PC-3 (cell line): ENCODE measurements at regions not wholly inside any gene's neighbourhood (a gene's known extent, or its start where the extent isn't known, plus 50 kb on each side); places are given as distances from the start of the nearest gene placed in this dataset.

ENCODE experiments used
- ATAC-seq: fragments of 200-7000 bp; cut with Tn5 transposase; 2 replicates; pipeline ENCODE4 v1.9.1; 2020; ENCODE audit warnings: mild to moderate bottlenecking, moderate library complexity
- BruUV-seq: library from RNA; stranded (reverse); fragments of 400-500 nt; replicated peaks from 2 replicates; lab custom pipeline; 2021; lab: Mats Ljungman, UMichigan
- CTCF ChIA-PET: fragments of 300-600 bp; sonication (Branson Sonifier 250); formaldehyde crosslinking; loops from one replicate; lab custom pipeline; 2022; ENCODE audit warnings: antibody characterized with exemption; lab: Charles Lee
- POLR2A ChIA-PET: fragments of 300-600 bp; sonication (Branson Sonifier 250); formaldehyde crosslinking; loops from one replicate; lab custom pipeline; 2022; ENCODE audit warnings: antibody characterized with exemption; ENCODE audit not compliant: unreplicated experiment; lab: Charles Lee
- DNase-seq: peaks from one replicate; pipeline ENCODE4 v3.0.0-alpha.2; 2015
- H2AFZ ChIP-seq: fragments of 300-600 bp; sonication (generic); 2 replicates; pipeline ENCODE4 v1.6.0; 2016; ENCODE audit warnings: antibody characterized with exemption, low read length
- H3F3A ChIP-seq: fragments of 300-600 bp; sonication (generic); one replicate; pipeline ENCODE4 v1.6.0; 2017; ENCODE audit warnings: antibody characterized with exemption, low read length, control low read depth, mild to moderate bottlenecking; ENCODE audit not compliant: unreplicated experiment
- H3K27ac ChIP-seq: fragments of 300-600 bp; sonication (generic); 2 replicates; pipeline ENCODE4 v1.5.1; 2016; ENCODE audit warnings: mild to moderate bottlenecking, low read length
- H3K27me3 ChIP-seq: fragments of 300-600 bp; sonication (generic); 2 replicates; pipeline ENCODE4 v1.6.1; 2016; ENCODE audit warnings: low read length, mixed read lengths
- H3K36me3 ChIP-seq: fragments of 300-600 bp; sonication (generic); 2 replicates; pipeline ENCODE4 v1.6.1; 2016; ENCODE audit warnings: low read depth, mixed run types, low read length, mixed read lengths
- H3K4me1 ChIP-seq: fragments of 300-600 bp; sonication (generic); 2 replicates; pipeline ENCODE4 v1.5.1; 2016; ENCODE audit warnings: low read length; ENCODE audit not compliant: insufficient read depth
- H3K4me2 ChIP-seq: fragments of 300-600 bp; sonication (generic); 2 replicates; pipeline ENCODE4 v1.6.0; 2016; ENCODE audit warnings: low read length
- H3K4me3 ChIP-seq: fragments of 300-600 bp; sonication (generic); 2 replicates; pipeline ENCODE4 v1.5.1; 2016; ENCODE audit warnings: mild to moderate bottlenecking, low read length, mixed read lengths
- H3K79me2 ChIP-seq: fragments of 300-600 bp; sonication (generic); 2 replicates; pipeline ENCODE4 v1.6.1; 2017; ENCODE audit warnings: low read length, mixed read lengths
- H3K9ac ChIP-seq: fragments of 300-600 bp; sonication (generic); 2 replicates; pipeline ENCODE4 v1.6.0; 2016; ENCODE audit warnings: mild to moderate bottlenecking, low read length
- H3K9me2 ChIP-seq: fragments of 300-600 bp; sonication (generic); replicated peaks from 2 replicates; pipeline ENCODE4 v1.6.1; 2016; ENCODE audit warnings: mixed run types, low read length, mixed read lengths
- H3K9me3 ChIP-seq: fragments of 300-600 bp; sonication (generic); 2 replicates; pipeline ENCODE4 v1.6.1; 2016; ENCODE audit warnings: low read length, mixed read lengths
- H4K20me1 ChIP-seq: fragments of 300-600 bp; sonication (generic); 2 replicates; pipeline ENCODE4 v1.6.1; 2016; ENCODE audit warnings: low read length, mixed read lengths
- CTCF ChIP-seq: fragments of 300-600 bp; sonication (generic); conservative IDR thresholded peaks from 2 replicates; pipeline ENCODE4 v1.5.1; 2017; ENCODE audit warnings: antibody characterized with exemption, low read depth, mild to moderate bottlenecking, low read length
- EZH2 ChIP-seq: fragments of 300-600 bp; sonication (generic); IDR thresholded peaks from one replicate; pipeline ENCODE4 v1.6.1; 2017; ENCODE audit warnings: antibody characterized with exemption, mild to moderate bottlenecking, low read length; ENCODE audit not compliant: unreplicated experiment
- EZH2phosphoT487 ChIP-seq: fragments of 300-600 bp; sonication (generic); IDR thresholded peaks from 2 replicates; pipeline ENCODE4 v1.6.1; 2018; ENCODE audit warnings: mild to moderate bottlenecking, antibody characterized with exemption, low read length, borderline replicate concordance
- intact Hi-C: fragments of 100-400 bp; cut with micrococcal nuclease; formaldehyde crosslinking; loops from 2 replicates; pipeline ENCODE4 v1.9.0; 2023

GRCh38 chr2:8480915-8481314 lies 200.9 kb upstream of the ID2 start:
- TF ChIP-seq EZH2phosphoT487 (no peak), CTCF (no peak), EZH2 (no peak)
- H3K27ac ChIP-seq = no peak overlapping the region
- H4K20me1 ChIP-seq = no peaks in the 10 kb centered on the region
- no peak overlapping the region for H3K9ac ChIP-seq
- intact Hi-C loops = no loop called here
- H3K9me3 ChIP-seq = no peaks in the 10 kb centered on the region
- H3K36me3 ChIP-seq = no peaks in the 10 kb centered on the region
- H3K79me2 ChIP-seq = no peaks in the 10 kb centered on the region
- CTCF ChIA-PET = no interaction called here
- POLR2A ChIA-PET = no interaction called here
- no peak overlapping the region for H3K4me3 ChIP-seq
- H2AFZ ChIP-seq = no peak overlapping the region
- DNase-seq = no peak
- no TSS peak for BruUV-seq
- H3K4me1 ChIP-seq = peaks cover 22% of the 10 kb centered on the region
- no peaks in the 10 kb centered on the region for H3F3A ChIP-seq
- H3K27me3 ChIP-seq = no peaks in the 10 kb centered on the region
- ATAC-seq = no peak
- H3K9me2 ChIP-seq = no peaks in the 10 kb centered on the region
- H3K4me2 ChIP-seq = no peak overlapping the region

DNA sequence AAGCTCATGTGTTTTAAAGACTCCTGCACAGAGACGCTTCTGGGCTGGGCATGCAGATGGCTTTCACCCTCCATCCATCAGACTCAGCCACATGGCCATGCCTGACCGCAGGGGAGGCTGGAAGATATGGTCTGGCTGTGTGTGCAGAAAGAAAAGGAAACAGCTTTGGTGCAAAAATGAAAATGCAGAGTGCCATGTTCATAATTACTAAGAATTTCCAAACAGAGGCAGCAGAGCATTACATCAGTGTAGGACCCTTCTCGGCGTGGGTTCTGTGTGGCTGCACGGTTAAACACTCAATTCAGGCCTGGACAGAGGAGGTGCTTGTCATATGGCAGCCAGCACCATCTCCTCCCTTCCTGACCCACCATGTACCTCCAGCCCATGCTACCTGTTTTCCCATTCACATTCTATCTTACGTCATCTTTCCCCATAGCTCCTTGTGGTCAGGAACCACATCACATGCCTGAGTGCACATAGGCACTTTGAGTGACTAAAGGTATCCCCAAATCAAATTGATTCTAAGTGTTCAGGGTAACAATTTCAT lies 200.3 kb upstream of the ID2 start:
- no TSS peak for BruUV-seq
- intact Hi-C loops = no loop called here
- no peak overlapping the region for H3K27ac ChIP-seq
- H3K36me3 ChIP-seq = no peaks in the 10 kb centered on the region
- peak; percentile 16 for DNase-seq
- H2AFZ ChIP-seq = no peak overlapping the region
- H4K20me1 ChIP-seq = no peaks in the 10 kb centered on the region
- H3K27me3 ChIP-seq = no peaks in the 10 kb centered on the region
- no peaks in the 10 kb centered on the region for H3K9me3 ChIP-seq
- TF ChIP-seq EZH2phosphoT487 (no peak), CTCF (no peak)
- no peak overlapping the region for H3K4me3 ChIP-seq
- no peak for ATAC-seq
- H3K4me1 ChIP-seq = peaks cover 16% of the 10 kb centered on the region
- H3K9ac ChIP-seq = no peak overlapping the region
- H3K79me2 ChIP-seq = no peaks in the 10 kb centered on the region
- H3K4me2 ChIP-seq = no peak overlapping the region
- POLR2A ChIA-PET = no interaction called here
- H3K9me2 ChIP-seq = no peaks in the 10 kb centered on the region
- H3F3A ChIP-seq = no peaks in the 10 kb centered on the region
- CTCF ChIA-PET = no interaction called here

- Histone ChIP-seq H2AFZ (no peak overlapping the region), H4K20me1 (no peaks in the 10 kb centered on the region), H3K27ac (no peak overlapping the region), H3K27me3 (no peaks in the 10 kb centered on the region), H3K36me3 (no peaks in the 10 kb centered on the region), H3K4me1 (peaks cover 9% of the 10 kb centered on the region; the same call in 1 of the 2 replicates), H3K9me2 (no peaks in the 10 kb centered on the region), H3K9ac (no peak overlapping the region), H3K4me2 (no peak overlapping the region), H3F3A (no peaks in the 10 kb centered on the region), H3K9me3 (no peaks in the 10 kb centered on the region), H3K79me2 (no peaks in the 10 kb centered on the region), H3K4me3 (no peak overlapping the region)
- intact Hi-C loops = no loop called here
- DNase-seq (no peak), ATAC-seq (no peak)
- TF ChIP-seq CTCF (no peak), EZH2 (no peak), EZH2phosphoT487 (no peak)
- BruUV-seq = no TSS peak
- ChIA-PET POLR2A (no interaction called here), CTCF (no interaction called here)
Observed at GRCh38 chr2:8482432-8482831, 199.4 kb upstream of the ID2 start.
